Smooth muscle cell (in vitro differentiated cells): ENCODE measurements at regions not wholly inside any gene's neighbourhood (a gene's known extent, or its start where the extent isn't known, plus 50 kb on each side); places are given as distances from the start of the nearest gene placed in this dataset.
"Not testable (repeated sequence)": the region's sequence is repeated elsewhere in the genome, so short reads cannot be mapped to it uniquely, and the experiment has no call there.

Source experiments
- DNase-seq: peaks from one replicate; lab custom pipeline; 2025; ENCODE audit not compliant: unreplicated experiment; lab: John Stamatoyannopoulos, UW
- H2AFZ ChIP-seq: fragments of 200-600 bp; sonication (generic); 2 replicates; pipeline ENCODE4 v1.6.0; 2016; ENCODE audit warnings: antibody characterized with exemption, low read depth, mild to moderate bottlenecking
- H3F3A ChIP-seq: fragments of 200-600 bp; sonication (generic); 2 replicates; pipeline ENCODE4 v1.6.0; 2017; ENCODE audit warnings: antibody characterized with exemption, low read depth
- H3K27ac ChIP-seq: fragments of 200-600 bp; sonication (generic); 2 replicates; pipeline ENCODE4 v1.5.1; 2016; ENCODE audit warnings: low read depth, mild to moderate bottlenecking
- H3K27me3 ChIP-seq: fragments of 200-600 bp; sonication (generic); 2 replicates; pipeline ENCODE4 v1.6.1; 2016; ENCODE audit warnings: low read depth, mild to moderate bottlenecking
- H3K36me3 ChIP-seq: fragments of 200-600 bp; sonication (generic); 2 replicates; pipeline ENCODE4 v1.5.1; 2016; ENCODE audit warnings: low read depth
- H3K4me1 ChIP-seq: fragments of 200-600 bp; sonication (generic); 2 replicates; pipeline ENCODE4 v1.5.1; 2016; ENCODE audit warnings: low read depth
- H3K4me2 ChIP-seq: fragments of 200-600 bp; sonication (generic); 2 replicates; pipeline ENCODE4 v1.6.0; 2016; ENCODE audit warnings: mild to moderate bottlenecking
- H3K4me3 ChIP-seq: fragments of 200-600 bp; sonication (generic); 2 replicates; pipeline ENCODE4 v1.5.1; 2016; ENCODE audit warnings: mild to moderate bottlenecking
- H3K79me2 ChIP-seq: fragments of 200-600 bp; sonication (generic); 2 replicates; pipeline ENCODE4 v1.6.0; 2016; ENCODE audit warnings: low read depth, mild to moderate bottlenecking
- H3K9ac ChIP-seq: fragments of 200-600 bp; sonication (generic); 2 replicates; pipeline ENCODE4 v1.6.0; 2016; ENCODE audit warnings: low read depth
- H3K9me3 ChIP-seq: fragments of 200-600 bp; sonication (generic); replicated peaks from 2 replicates; pipeline ENCODE4 v1.5.1; 2016; ENCODE audit warnings: low read depth
- H4K20me1 ChIP-seq: fragments of 200-600 bp; sonication (generic); 2 replicates; pipeline ENCODE4 v1.6.0; 2016; ENCODE audit warnings: low read depth
- WGBS: methylation state at CpG from one replicate; pipeline ENCODE4 v1.1.7; 2016; ENCODE audit warnings: low lambda C conversion rate; 5-methylcytosine and 5-hydroxymethylcytosine counted together
- TF ChIP-seq, protein P1 (sequence below): fragments of 200-600 bp; sonication (generic); IDR thresholded peaks from 2 replicates; pipeline ENCODE4 v1.5.1; 2017; ENCODE audit warnings: borderline replicate concordance, mild to moderate bottlenecking, antibody characterized with exemption; ENCODE audit not compliant: insufficient read depth, poor library complexity, severe bottlenecking

DNA sequence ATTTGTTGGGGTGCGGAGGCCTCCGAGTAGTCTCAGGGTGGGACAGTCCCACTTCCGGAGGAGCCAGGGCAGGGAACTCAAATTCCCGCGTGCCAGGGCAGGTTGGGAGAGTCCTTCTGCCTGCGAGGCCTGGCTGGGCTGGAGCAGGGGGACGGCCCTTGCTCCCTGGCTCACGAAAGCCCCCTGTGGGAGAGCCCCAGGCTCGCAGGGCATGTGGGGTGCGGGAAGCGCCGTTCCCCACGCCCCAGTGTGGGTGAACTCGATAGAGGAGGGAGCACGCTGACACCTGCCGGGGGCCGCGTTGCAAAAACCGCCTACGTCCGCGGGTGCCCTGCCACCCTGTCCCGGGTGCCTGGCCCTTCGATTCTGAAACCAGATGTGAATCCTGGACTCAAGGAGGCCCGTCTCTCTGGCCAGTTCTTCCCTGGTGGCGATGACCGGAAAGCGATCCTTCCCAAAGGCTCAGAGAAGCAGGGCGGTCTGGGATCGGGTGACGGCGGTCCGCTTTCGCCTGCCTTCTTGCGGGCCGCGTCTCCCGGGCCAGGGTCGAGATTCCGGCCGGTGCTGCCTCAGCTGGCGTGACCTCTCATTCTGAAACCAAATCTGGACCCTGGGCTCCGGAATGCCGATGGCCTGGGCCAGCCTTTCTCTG is 1846.5 kb upstream of the DEFB115 start:
- H3K9ac ChIP-seq: no peak overlapping the region
- no peaks in the 10 kb centered on the region for H3K79me2 ChIP-seq
- no peak overlapping the region for H2AFZ ChIP-seq
- H3K4me2 ChIP-seq: no peak overlapping the region
- H3K27me3 ChIP-seq: no peaks in the 10 kb centered on the region
- no peaks in the 10 kb centered on the region for H3K4me1 ChIP-seq
- no peaks in the 10 kb centered on the region for H3K36me3 ChIP-seq
- TF ChIP-seq, protein P1, sequence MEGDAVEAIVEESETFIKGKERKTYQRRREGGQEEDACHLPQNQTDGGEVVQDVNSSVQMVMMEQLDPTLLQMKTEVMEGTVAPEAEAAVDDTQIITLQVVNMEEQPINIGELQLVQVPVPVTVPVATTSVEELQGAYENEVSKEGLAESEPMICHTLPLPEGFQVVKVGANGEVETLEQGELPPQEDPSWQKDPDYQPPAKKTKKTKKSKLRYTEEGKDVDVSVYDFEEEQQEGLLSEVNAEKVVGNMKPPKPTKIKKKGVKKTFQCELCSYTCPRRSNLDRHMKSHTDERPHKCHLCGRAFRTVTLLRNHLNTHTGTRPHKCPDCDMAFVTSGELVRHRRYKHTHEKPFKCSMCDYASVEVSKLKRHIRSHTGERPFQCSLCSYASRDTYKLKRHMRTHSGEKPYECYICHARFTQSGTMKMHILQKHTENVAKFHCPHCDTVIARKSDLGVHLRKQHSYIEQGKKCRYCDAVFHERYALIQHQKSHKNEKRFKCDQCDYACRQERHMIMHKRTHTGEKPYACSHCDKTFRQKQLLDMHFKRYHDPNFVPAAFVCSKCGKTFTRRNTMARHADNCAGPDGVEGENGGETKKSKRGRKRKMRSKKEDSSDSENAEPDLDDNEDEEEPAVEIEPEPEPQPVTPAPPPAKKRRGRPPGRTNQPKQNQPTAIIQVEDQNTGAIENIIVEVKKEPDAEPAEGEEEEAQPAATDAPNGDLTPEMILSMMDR: no peak
- no peak for DNase-seq
- H3K27ac ChIP-seq: no peak overlapping the region
- no peaks in the 10 kb centered on the region for H3F3A ChIP-seq
- H4K20me1 ChIP-seq: no peaks in the 10 kb centered on the region
- WGBS: 62% methylated on average over 44 of the region's 44 CpGs
- H3K4me3 ChIP-seq: no peak overlapping the region
- no peaks in the 10 kb centered on the region for H3K9me3 ChIP-seq

DNA sequence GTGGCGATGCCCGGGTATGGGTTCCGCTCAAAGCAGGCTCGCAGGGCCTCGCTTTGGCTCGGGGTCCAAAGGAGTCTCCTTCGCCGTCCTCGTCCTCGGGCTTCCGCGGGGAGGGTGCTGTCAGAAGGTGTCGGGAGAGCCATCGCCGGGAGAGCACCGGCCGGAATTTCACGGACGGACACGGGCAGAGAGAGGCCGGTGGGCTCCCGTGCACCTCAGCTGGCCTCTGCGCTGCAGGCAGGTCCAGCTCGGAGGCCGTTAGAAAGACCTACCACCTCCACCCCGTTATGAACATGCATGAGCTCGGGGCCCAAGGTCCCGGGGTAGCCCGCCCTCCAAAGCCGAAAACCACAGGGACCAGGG is 1846.0 kb upstream of the DEFB115 start:
- not testable (repeated sequence) for H3K36me3 ChIP-seq, H3K4me2 ChIP-seq, H3K9me3 ChIP-seq, H2AFZ ChIP-seq, H3K4me3 ChIP-seq, H3K79me2 ChIP-seq, H3F3A ChIP-seq, DNase-seq, H3K27ac ChIP-seq, H3K9ac ChIP-seq, H3K27me3 ChIP-seq, H4K20me1 ChIP-seq, H3K4me1 ChIP-seq
- 62% methylated on average over 29 of the region's 30 CpGs for WGBS

DNA sequence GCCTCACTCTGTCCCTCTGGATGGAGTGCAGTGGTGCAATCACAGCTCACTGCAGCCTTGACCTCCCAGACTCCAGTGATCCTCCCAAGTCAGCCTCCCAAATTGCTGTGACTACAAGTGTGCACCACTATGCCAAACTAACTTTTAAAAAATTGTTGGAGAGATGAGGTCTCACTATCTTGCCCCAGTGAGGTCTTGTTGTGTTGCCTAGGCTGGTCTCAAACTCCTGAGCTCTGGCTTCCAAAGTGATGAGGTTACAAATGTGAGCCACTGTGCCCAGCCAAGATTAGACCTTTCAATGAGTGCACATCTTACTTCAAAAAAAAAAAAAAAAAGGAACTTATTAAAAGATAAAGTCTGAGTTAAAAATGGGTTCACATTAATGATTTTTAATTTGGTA is 1838.1 kb upstream of the DEFB115 start:
- H3K36me3 ChIP-seq: no peaks in the 10 kb centered on the region
- TF ChIP-seq, protein P1: no peak
- no peaks in the 10 kb centered on the region for H3K9me3 ChIP-seq
- no peak for DNase-seq
- H3K27me3 ChIP-seq: no peaks in the 10 kb centered on the region
- no peak overlapping the region for H3K27ac ChIP-seq
- no peaks in the 10 kb centered on the region for H3K4me1 ChIP-seq
- no peaks in the 10 kb centered on the region for H3K79me2 ChIP-seq
- H4K20me1 ChIP-seq: no peaks in the 10 kb centered on the region
- no peak overlapping the region for H3K4me2 ChIP-seq
- H3K4me3 ChIP-seq: no peak overlapping the region
- no peak overlapping the region for H2AFZ ChIP-seq
- no peak overlapping the region for H3K9ac ChIP-seq
- no peaks in the 10 kb centered on the region for H3F3A ChIP-seq

DNA sequence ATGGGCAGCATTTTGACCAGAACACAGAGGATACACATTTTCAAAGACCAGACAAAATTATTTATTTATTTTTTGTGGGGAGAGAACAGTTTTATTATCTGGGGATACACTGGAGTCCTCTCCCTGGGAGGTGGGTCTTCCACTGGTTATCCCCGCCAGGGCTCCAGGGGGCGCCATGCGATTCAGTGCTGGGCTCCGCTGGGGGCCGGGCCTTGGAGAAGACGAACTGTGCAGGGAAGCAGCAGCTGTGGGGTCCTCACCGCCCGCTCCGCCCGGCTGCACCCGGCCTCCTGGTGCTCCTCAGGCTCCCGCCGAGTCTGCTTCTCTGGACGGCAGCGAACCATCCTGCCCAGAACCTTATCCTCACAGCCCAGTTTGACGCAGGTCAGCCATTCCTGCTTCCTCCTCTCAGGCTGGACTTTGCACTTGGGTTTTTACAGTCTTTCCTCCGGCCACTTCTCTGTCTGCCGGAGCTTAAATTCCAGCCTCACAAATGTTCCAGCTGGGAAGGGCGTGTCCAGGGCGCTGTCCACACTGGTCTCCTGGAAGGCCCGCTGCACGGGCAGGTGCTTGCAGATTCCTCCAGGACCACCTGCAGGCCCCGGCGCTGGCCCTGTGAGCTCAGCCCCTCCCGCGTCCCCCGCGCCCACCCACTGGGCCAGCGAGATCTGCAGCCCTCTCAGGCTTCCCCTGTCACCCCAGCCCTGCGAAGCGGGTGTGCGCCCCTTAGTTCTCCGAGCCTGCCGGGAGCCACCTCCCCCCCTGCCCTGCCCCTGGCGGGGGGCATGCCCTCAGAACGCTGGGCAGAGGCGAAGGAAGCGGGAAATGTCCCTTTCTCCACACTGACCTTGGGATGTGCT is 1830.0 kb upstream of the DEFB115 start:
- Histone ChIP-seq H3K4me1 (no peaks in the 10 kb centered on the region), H4K20me1 (no peaks in the 10 kb centered on the region), H3F3A (no peaks in the 10 kb centered on the region), H3K4me2 (no peak overlapping the region), H3K27ac (no peak overlapping the region), H3K4me3 (no peak overlapping the region), H3K9ac (no peak overlapping the region), H3K79me2 (no peaks in the 10 kb centered on the region), H3K36me3 (no peaks in the 10 kb centered on the region), H2AFZ (no peak overlapping the region), H3K27me3 (no peaks in the 10 kb centered on the region), H3K9me3 (no peaks in the 10 kb centered on the region)
- DNase-seq: no peak
- TF ChIP-seq, protein P1: no peak
- 90% methylated on average over 21 of the region's 38 CpGs for WGBS
